ENCODE measurements at regions not wholly inside any gene's neighbourhood (a gene's known extent, or its start where the extent isn't known, plus 50 kb on each side); places are given as distances from the start of the nearest gene placed in this dataset.

GRCh38 chr20:48338717-48339116 lies 489.1 kb downstream of the PREX1 start (continued):
- TF ChIP-seq CDX4 (CRISPR knock-in tag; IDR thresholded peaks at IDR 0.05; ENCODE audit: borderline replicate concordance): no peak
- TF ChIP-seq ZNF281 (CRISPR knock-in tag; IDR thresholded peaks at IDR 0.05): no peak

GRCh38 chr20:48336597-48336996 lies 491.2 kb downstream of the PREX1 start:
- TF ChIP-seq HMGXB4 (CRISPR knock-in tag; IDR thresholded peaks at IDR 0.05) (no peak), ATF1 (CRISPR knock-in tag; IDR thresholded peaks at IDR 0.05) (no peak), STAT6 (CRISPR knock-in tag; conservative IDR thresholded peaks at IDR 0.05; ENCODE audit: low read depth) (no peak), ZNF317 (CRISPR knock-in tag; IDR thresholded peaks at IDR 0.05; ENCODE audit: borderline replicate concordance, low read depth) (no peak), JUN (CRISPR knock-in tag; IDR thresholded peaks at IDR 0.05) (no peak), SMAD3 (CRISPR knock-in tag; IDR thresholded peaks at IDR 0.05; ENCODE audit: borderline replicate concordance) (no peak), ELF4 (CRISPR knock-in tag; IDR thresholded peaks at IDR 0.05; ENCODE audit: low read depth) (no peak)
- ChIA-PET POLR2A (no interaction called here), CTCF (interaction anchor here (0.6 kb wide), 1 partner anchor 14 kb away, joined by 3 read pairs; no protein-coding TSS in a partner anchor)
- H3K4me3 Mint-ChIP-seq: no peak overlapping the region
- no peaks in the 10 kb centered on the region; the same call in 1 of the 2 replicates for H3K27me3 Mint-ChIP-seq (ENCODE audit: low read depth)
- H3K9me3 Mint-ChIP-seq: peaks cover 5% of the 10 kb centered on the region; the same call in 1 of the 2 replicates
- peaks cover 30% of the 10 kb centered on the region for H3K4me1 Mint-ChIP-seq
- ATAC-seq (no peak), DNase-seq (ENCODE audit: low spot score) (no peak)
- no peaks in the 10 kb centered on the region for H3K36me3 Mint-ChIP-seq
- H3K27ac Mint-ChIP-seq: no peak overlapping the region

- Mint-ChIP-seq H3K27me3 (ENCODE audit: low read depth) (no peaks in the 10 kb centered on the region; the same call in 1 of the 2 replicates), H3K27ac (no peak overlapping the region), H3K9me3 (peaks cover 5% of the 10 kb centered on the region; the same call in 1 of the 2 replicates), H3K4me1 (peaks cover 30% of the 10 kb centered on the region), H3K4me3 (no peak overlapping the region), H3K36me3 (no peaks in the 10 kb centered on the region)
- ChIA-PET CTCF (interaction anchor here (1.1 kb wide), 1 partner anchor 285 kb away, joined by 3 read pairs; no protein-coding TSS in a partner anchor), POLR2A (interaction anchor here (0.6 kb wide), 1 partner anchor 993 kb away, joined by 6 read pairs; no protein-coding TSS in a partner anchor)
- DNase-seq (ENCODE audit: low spot score) (no peak), ATAC-seq (no peak)
- TF ChIP-seq ZNF425 (CRISPR knock-in tag; conservative IDR thresholded peaks at IDR 0.05) (no peak), AR (CRISPR knock-in tag; IDR thresholded peaks at IDR 0.05) (no peak), TEAD4 (CRISPR knock-in tag; IDR thresholded peaks at IDR 0.05) (no peak), ZNF512 (CRISPR knock-in tag; IDR thresholded peaks at IDR 0.05; ENCODE audit: borderline replicate concordance) (no peak), ELF4 (CRISPR knock-in tag; IDR thresholded peaks at IDR 0.05; ENCODE audit: low read depth) (no peak), IRF1 (CRISPR knock-in tag; IDR thresholded peaks at IDR 0.05) (no peak)
Observed at GRCh38 chr20:48335308-48336050, 492.3 kb downstream of the PREX1 start.
